H1 (cell line): ENCODE measurements at regions not wholly inside any gene's neighbourhood (a gene's known extent, or its start where the extent isn't known, plus 50 kb on each side); places are given as distances from the start of the nearest gene placed in this dataset.

ENCODE experiments used
- CEBPB ChIP-seq: IDR thresholded peaks from 2 replicates; pipeline ENCODE4 v1.6.1; 2012; ENCODE audit warnings: low read depth, low read length
- CHD7 ChIP-seq: fragments of 300-600 bp; sonication (generic); IDR thresholded peaks from 2 replicates; pipeline ENCODE4 v1.7.1; 2012; ENCODE audit warnings: low read length, moderate library complexity, mild to moderate bottlenecking, inconsistent platforms; ENCODE audit not compliant: insufficient replicate concordance
- CREB1 ChIP-seq: IDR thresholded peaks from 2 replicates; pipeline ENCODE4 v1.6.1; 2012; ENCODE audit warnings: inconsistent platforms
- CTBP2 ChIP-seq: IDR thresholded peaks from 2 replicates; pipeline ENCODE4 v1.7.0; 2011; ENCODE audit warnings: borderline replicate concordance, mild to moderate bottlenecking, moderate library complexity, mixed read lengths, low read length; ENCODE audit not compliant: insufficient read depth, insufficient read length
- GTF2F1 ChIP-seq: IDR thresholded peaks from 2 replicates; pipeline ENCODE4 v1.6.1; 2012; ENCODE audit warnings: low read depth, low read length, improper control_type of control experiment, borderline replicate concordance
- RNF2 ChIP-seq: fragments of 200-900, 300-1000 bp; sonication (generic); IDR thresholded peaks from 2 replicates; pipeline ENCODE4 v1.7.1; 2016; ENCODE audit warnings: borderline replicate concordance, low read depth, mild to moderate bottlenecking, antibody characterized with exemption, low read length; ENCODE audit not compliant: poor library complexity, severe bottlenecking; ENCODE audit errors: missing control alignments
- SIRT6 ChIP-seq: IDR thresholded peaks from one replicate; pipeline ENCODE4 v1.7.1; 2012; ENCODE audit warnings: low read length, inconsistent platforms
- TAF7 ChIP-seq: optimal IDR thresholded peaks from 2 replicates; pipeline ENCODE3; 2011; ENCODE audit warnings: low read depth, mild to moderate bottlenecking, inconsistent platforms, low read length, moderate library complexity, borderline replicate concordance
- ZNF274 ChIP-seq: IDR thresholded peaks from 2 replicates; pipeline ENCODE4 v1.7.0; 2012; ENCODE audit warnings: low read length, borderline replicate concordance; ENCODE audit errors: extremely low read depth

DNA sequence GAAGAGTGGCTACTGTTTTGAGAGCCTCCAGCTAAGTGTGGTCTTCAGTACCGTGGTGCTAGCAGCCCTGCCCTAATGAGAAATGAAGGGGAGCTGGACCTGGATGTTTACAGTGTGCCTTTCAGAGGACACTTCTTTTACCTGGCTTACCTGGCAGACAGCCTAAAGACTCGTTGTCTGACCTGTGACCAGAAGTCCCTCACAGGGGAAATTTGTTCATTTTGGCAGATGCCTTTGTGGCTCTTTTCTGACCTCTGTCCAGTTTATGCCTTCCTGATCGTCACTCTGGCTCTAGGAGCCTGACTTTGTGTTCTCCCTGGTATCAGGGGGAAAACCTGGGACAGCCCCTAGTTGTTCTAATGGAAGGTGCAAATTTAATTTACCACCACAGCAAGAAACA, 475.1 kb downstream of the DMRTA1 start (continued):
- TF ChIP-seq CHD7 (no peak), ZNF274 (no peak), GTF2F1 (no peak), TAF7 (no peak), SIRT6 (no peak), CEBPB (no peak), RNF2 (no peak), CTBP2 (no peak), CREB1 (no peak)
